GM23338 (cell line): ENCODE measurements at regions not wholly inside any gene's neighbourhood (a gene's known extent, or its start where the extent isn't known, plus 50 kb on each side); places are given as distances from the start of the nearest gene placed in this dataset.

Experiments used
- CREB1 ChIP-seq: fragments of 250-450 bp; sonication (Bioruptor Pico); IDR thresholded peaks from 2 replicates; pipeline ENCODE4 v1.5.0; 2020; ENCODE audit warnings: low read depth, mild to moderate bottlenecking, moderate library complexity
- EZH2 ChIP-seq: fragments of 200-600 bp; sonication (generic); IDR thresholded peaks from one replicate; pipeline ENCODE4 v1.8.0; 2017; ENCODE audit warnings: antibody characterized with exemption, mild to moderate bottlenecking, low read depth; ENCODE audit not compliant: unreplicated experiment
- EZH2phosphoT487 ChIP-seq: fragments of 200-600 bp; sonication (generic); IDR thresholded peaks from one replicate; pipeline ENCODE4 v1.8.1; 2018; ENCODE audit warnings: antibody characterized with exemption; ENCODE audit not compliant: unreplicated experiment
- JUNB ChIP-seq: IDR thresholded peaks from one replicate; pipeline ENCODE4 v1.6.1; 2016; ENCODE audit warnings: antibody characterized with exemption; ENCODE audit not compliant: unreplicated experiment
- POLR2AphosphoS5 ChIP-seq: IDR thresholded peaks from 2 replicates; pipeline ENCODE4 v1.6.1; 2016; ENCODE audit warnings: antibody characterized with exemption, low read depth
- REST ChIP-seq: IDR thresholded peaks from one replicate; pipeline ENCODE4 v1.6.1; 2018; ENCODE audit warnings: antibody characterized with exemption; ENCODE audit not compliant: unreplicated experiment
- ZNF331 ChIP-seq: fragments of 250-450 bp; sonication (Bioruptor Pico); IDR thresholded peaks from 2 replicates; pipeline ENCODE4 v1.5.0; 2020; ENCODE audit warnings: low read depth, mild to moderate bottlenecking, moderate library complexity
- TF ChIP-seq, protein P1 (sequence below), 2 experiments: fragments of 200-600 bp in 1 of 2; sonication (generic) in 1 of 2; conservative IDR thresholded peaks; 2 replicates each; pipeline versions ENCODE4 v1.5.1 to v1.6.1; 2016 to 2017; ENCODE audit warnings: antibody characterized with exemption in 2 of 2, low read depth in 2 of 2, mild to moderate bottlenecking in 2 of 2, moderate library complexity in 1 of 2

- no peak for TF ChIP-seq ZNF331
- TF ChIP-seq, protein P1, sequence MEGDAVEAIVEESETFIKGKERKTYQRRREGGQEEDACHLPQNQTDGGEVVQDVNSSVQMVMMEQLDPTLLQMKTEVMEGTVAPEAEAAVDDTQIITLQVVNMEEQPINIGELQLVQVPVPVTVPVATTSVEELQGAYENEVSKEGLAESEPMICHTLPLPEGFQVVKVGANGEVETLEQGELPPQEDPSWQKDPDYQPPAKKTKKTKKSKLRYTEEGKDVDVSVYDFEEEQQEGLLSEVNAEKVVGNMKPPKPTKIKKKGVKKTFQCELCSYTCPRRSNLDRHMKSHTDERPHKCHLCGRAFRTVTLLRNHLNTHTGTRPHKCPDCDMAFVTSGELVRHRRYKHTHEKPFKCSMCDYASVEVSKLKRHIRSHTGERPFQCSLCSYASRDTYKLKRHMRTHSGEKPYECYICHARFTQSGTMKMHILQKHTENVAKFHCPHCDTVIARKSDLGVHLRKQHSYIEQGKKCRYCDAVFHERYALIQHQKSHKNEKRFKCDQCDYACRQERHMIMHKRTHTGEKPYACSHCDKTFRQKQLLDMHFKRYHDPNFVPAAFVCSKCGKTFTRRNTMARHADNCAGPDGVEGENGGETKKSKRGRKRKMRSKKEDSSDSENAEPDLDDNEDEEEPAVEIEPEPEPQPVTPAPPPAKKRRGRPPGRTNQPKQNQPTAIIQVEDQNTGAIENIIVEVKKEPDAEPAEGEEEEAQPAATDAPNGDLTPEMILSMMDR (conservative IDR thresholded peaks at IDR 0.05; ENCODE audit: low read depth in 2 of 2), result no peak
- TF ChIP-seq EZH2, result no peak
- no peak for TF ChIP-seq POLR2AphosphoS5
- TF ChIP-seq CREB1, result no peak
- TF ChIP-seq EZH2phosphoT487, result no peak
- TF ChIP-seq REST, result no peak
- no peak for TF ChIP-seq JUNB
Observed at GRCh38 chr10:78403781-78404180, 370.1 kb downstream of the RPS24 start.
